LNCAP (cell line): ENCODE measurements at regions not wholly inside any gene's neighbourhood (a gene's known extent, or its start where the extent isn't known, plus 50 kb on each side); places are given as distances from the start of the nearest gene placed in this dataset.

Source experiments
- CTCF ChIP-seq: fragments of 450-650 bp; IDR thresholded peaks from 2 replicates; pipeline ENCODE4 v1.5.1; 2017; ENCODE audit warnings: mild to moderate bottlenecking

GRCh38 chr2:186427970-186428369 lies 58.1 kb upstream of the ZC3H15 start:
- TF ChIP-seq CTCF = no peak

DNA sequence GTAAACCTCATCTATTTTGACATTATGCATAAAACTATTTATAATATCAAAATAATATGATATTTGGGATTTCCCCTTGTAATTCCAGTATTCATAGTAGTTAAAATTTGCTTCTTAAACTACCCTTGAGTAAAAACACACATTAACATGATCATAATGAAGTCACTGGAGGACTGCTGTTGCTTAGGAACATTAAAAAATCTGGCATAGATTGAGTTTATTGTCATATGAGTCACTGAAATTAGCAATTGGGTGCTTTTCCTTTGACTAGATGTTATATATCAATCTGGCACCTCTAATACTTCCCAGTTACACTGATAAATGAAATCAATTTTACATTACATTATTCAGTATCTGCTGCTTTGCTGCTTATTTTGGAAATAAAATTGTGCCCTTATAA lies 57.0 kb upstream of the ZC3H15 start:
- TF ChIP-seq CTCF = no peak

- no peak for TF ChIP-seq CTCF
These were observed 54.8 kb upstream of the ZC3H15 start for GRCh38 chr2:186431306-186431705.

- TF ChIP-seq CTCF = no peak
These were observed 53.0 kb upstream of the ZC3H15 start for GRCh38 chr2:186433040-186433439.

GRCh38 chr2:186433777-186434432 lies 52.2 kb upstream of the ZC3H15 start:
- no peak for TF ChIP-seq CTCF
